ENCODE measurements at regions not wholly inside any gene's neighbourhood (a gene's known extent, or its start where the extent isn't known, plus 50 kb on each side); places are given as distances from the start of the nearest gene placed in this dataset.

- DNase-seq, result no peak
Measured at GRCh38 chr4:153141238-153141637, 63.0 kb upstream of the TRIM2 start.

GRCh38 chr4:153142700-153143438 is 61.4 kb upstream of the TRIM2 start:
- peak; percentile 96 for DNase-seq

- peak; percentile 98 for DNase-seq
Measured at GRCh38 chr4:153143527-153144348, 60.5 kb upstream of the TRIM2 start.

GRCh38 chr4:153146031-153146430 is 58.2 kb upstream of the TRIM2 start:
- no peak for DNase-seq

GRCh38 chr4:153146961-153147360 is 57.3 kb upstream of the TRIM2 start:
- DNase-seq, result no peak

- no peak for DNase-seq
Measured at GRCh38 chr4:153148791-153149190, 55.5 kb upstream of the TRIM2 start.

- peak; percentile 92 for DNase-seq
Measured at GRCh38 chr4:153151535-153152455, 52.4 kb upstream of the TRIM2 start.

- DNase-seq, result peak; percentile 91
Measured at GRCh38 chr4:153152501-153153338, 51.5 kb upstream of the TRIM2 start.

- DNase-seq, result peak; percentile 88
Measured at GRCh38 chr4:153153339-153153871, 50.8 kb upstream of the TRIM2 start.

GRCh38 chr4:153154007-153154975 is 50.0 kb upstream of the TRIM2 start:
- peak; percentile 44 for DNase-seq
